Activated CD8-positive, alpha-beta memory T cell treated with anti-CD3 and anti-CD28 coated beads for 24 hours (primary cell): ENCODE measurements at regions not wholly inside any gene's neighbourhood (a gene's known extent, or its start where the extent isn't known, plus 50 kb on each side); places are given as distances from the start of the nearest gene placed in this dataset.
"Not testable (repeated sequence)": the region's sequence is repeated elsewhere in the genome, so short reads cannot be mapped to it uniquely, and the experiment has no call there.

Experiments used
- DNase-seq: peaks from one replicate; pipeline ENCODE4 v3.0.0-alpha.2; 2020

- no peak for DNase-seq
Observed at GRCh38 chr5:162811071-162811470, 626.3 kb upstream of the CCNG1 start.

- no peak for DNase-seq
Observed at GRCh38 chr5:162816816-162817215, 620.6 kb upstream of the CCNG1 start.

GRCh38 chr5:162817364-162817763 is 620.0 kb upstream of the CCNG1 start:
- no peak for DNase-seq

GRCh38 chr5:162821664-162822063 is 615.7 kb upstream of the CCNG1 start:
- DNase-seq = not testable (repeated sequence)

GRCh38 chr5:162824360-162824759 is 613.0 kb upstream of the CCNG1 start:
- DNase-seq = no peak

- no peak for DNase-seq
Observed at GRCh38 chr5:162837155-162837554, 600.2 kb upstream of the CCNG1 start.

GRCh38 chr5:162842727-162843126 is 594.7 kb upstream of the CCNG1 start:
- no peak for DNase-seq

- DNase-seq = no peak
Observed at GRCh38 chr5:162852134-162852533, 585.3 kb upstream of the CCNG1 start.

GRCh38 chr5:162858770-162859169 is 578.6 kb upstream of the CCNG1 start:
- DNase-seq = no peak

- DNase-seq = no peak
Observed at GRCh38 chr5:162870966-162871365, 566.4 kb upstream of the CCNG1 start.

GRCh38 chr5:162882629-162883028 is 554.8 kb upstream of the CCNG1 start:
- no peak for DNase-seq

- DNase-seq = no peak
Observed at GRCh38 chr5:162886717-162887116, 550.7 kb upstream of the CCNG1 start.

GRCh38 chr5:162888268-162888667 is 549.1 kb upstream of the CCNG1 start:
- no peak for DNase-seq

GRCh38 chr5:162911873-162912272 is 525.5 kb upstream of the CCNG1 start:
- no peak for DNase-seq

- DNase-seq = no peak
Observed at GRCh38 chr5:162916368-162916767, 521.0 kb upstream of the CCNG1 start.

GRCh38 chr5:162929104-162929503 is 508.3 kb upstream of the CCNG1 start:
- no peak for DNase-seq

- no peak for DNase-seq
Observed at GRCh38 chr5:162931501-162931900, 505.9 kb upstream of the CCNG1 start.

GRCh38 chr5:162939991-162940390 is 497.4 kb upstream of the CCNG1 start:
- no peak for DNase-seq

- no peak for DNase-seq
Observed at GRCh38 chr5:162948677-162949076, 488.7 kb upstream of the CCNG1 start.

- DNase-seq = no peak
Observed at GRCh38 chr5:162956570-162956969, 480.8 kb upstream of the CCNG1 start.

GRCh38 chr5:162964144-162964543 is 473.3 kb upstream of the CCNG1 start:
- DNase-seq = not testable (repeated sequence)

- no peak for DNase-seq
Observed at GRCh38 chr5:162990063-162990462, 447.3 kb upstream of the CCNG1 start.

GRCh38 chr5:162990856-162991497 is 446.4 kb upstream of the CCNG1 start:
- DNase-seq = no peak

GRCh38 chr5:162995568-162995967 is 441.8 kb upstream of the CCNG1 start:
- no peak for DNase-seq

- DNase-seq = no peak
Observed at GRCh38 chr5:162996053-162996452, 441.3 kb upstream of the CCNG1 start.

- DNase-seq = no peak
Observed at GRCh38 chr5:163005949-163006348, 431.4 kb upstream of the CCNG1 start.
